Keratinocyte (primary cell): ENCODE measurements at regions not wholly inside any gene's neighbourhood (a gene's known extent, or its start where the extent isn't known, plus 50 kb on each side); places are given as distances from the start of the nearest gene placed in this dataset.

Experiments used
- DNase-seq: peaks from one replicate; pipeline ENCODE4 v3.0.0-alpha.2; 2011; ENCODE audit warnings: low read depth, missing footprints, low spot score
- FAIRE-seq: peaks from 2 replicates; lab custom pipeline; 2011; peaks lifted over from hg19 to GRCh38; lab: Jason Lieb, UNC
- H2AFZ ChIP-seq: 2 replicates; pipeline ENCODE4 v1.6.0; 2012; ENCODE audit warnings: low read length, control low read depth, inconsistent platforms; ENCODE audit not compliant: control insufficient read depth
- H3K27ac ChIP-seq: 2 replicates; pipeline ENCODE4 v1.5.1; 2011; ENCODE audit warnings: low read length; ENCODE audit not compliant: control insufficient read depth, insufficient read depth
- H3K27me3 ChIP-seq: 3 replicates; pipeline ENCODE4 v1.6.0; 2011; ENCODE audit warnings: low read length; ENCODE audit not compliant: control insufficient read depth, insufficient read depth; ENCODE audit errors: extremely low read depth
- H3K36me3 ChIP-seq, 2 experiments: 2 replicates in 1 of 2; 3 replicates in 1 of 2; pipeline ENCODE4 v1.5.1; 2011; ENCODE audit warnings: low read length in 2 of 2, mild to moderate bottlenecking in 1 of 2; ENCODE audit not compliant: control insufficient read depth in 2 of 2, insufficient read depth in 2 of 2; ENCODE audit errors: extremely low read depth in 1 of 2
- H3K4me1 ChIP-seq: 3 replicates; pipeline ENCODE4 v1.5.1; 2011; ENCODE audit warnings: low read length; ENCODE audit not compliant: control insufficient read depth, insufficient read depth; ENCODE audit errors: extremely low read depth
- H3K4me2 ChIP-seq: 3 replicates; pipeline ENCODE4 v1.6.0; 2011; ENCODE audit warnings: low read depth, low read length; ENCODE audit not compliant: control insufficient read depth, insufficient read depth; ENCODE audit errors: extremely low read depth
- H3K4me3 ChIP-seq, 3 experiments: fragments of 200-600 bp in 1 of 3; sonication (generic) in 1 of 3; 2 replicates in 2 of 3; 3 replicates in 1 of 3; pipeline ENCODE4 v1.5.1; 2011 to 2016; ENCODE audit warnings: low read length in 3 of 3, mild to moderate bottlenecking in 3 of 3, control low read depth in 2 of 3, inconsistent platforms in 1 of 3, low read depth in 1 of 3, mixed read lengths in 1 of 3, mixed run types in 1 of 3, moderate library complexity in 1 of 3; ENCODE audit not compliant: control insufficient read depth in 2 of 3, insufficient read depth in 2 of 3; ENCODE audit errors: extremely low read depth in 1 of 3
- H3K79me2 ChIP-seq: 2 replicates; pipeline ENCODE4 v1.6.0; 2012; ENCODE audit warnings: low read length; ENCODE audit not compliant: control insufficient read depth, insufficient read depth
- H3K9ac ChIP-seq: 3 replicates; pipeline ENCODE4 v1.6.0; 2011; ENCODE audit warnings: low read length; ENCODE audit not compliant: control insufficient read depth, insufficient read depth; ENCODE audit errors: extremely low read depth
- H3K9me1 ChIP-seq: 3 replicates; pipeline ENCODE4 v1.6.0; 2011; ENCODE audit warnings: low read length; ENCODE audit not compliant: control insufficient read depth, insufficient read depth; ENCODE audit errors: extremely low read depth
- H3K9me3 ChIP-seq: 2 replicates; pipeline ENCODE4 v1.5.1; 2012; ENCODE audit warnings: low read depth, low read length; ENCODE audit not compliant: control insufficient read depth
- H4K20me1 ChIP-seq: 3 replicates; pipeline ENCODE4 v1.6.0; 2011; ENCODE audit warnings: low read length; ENCODE audit not compliant: control insufficient read depth, insufficient read depth; ENCODE audit errors: extremely low read depth
- CTCF ChIP-seq, 3 experiments: IDR thresholded peaks in 1 of 3; conservative IDR thresholded peaks in 1 of 3; optimal IDR thresholded peaks in 1 of 3; 2 replicates in 2 of 3; 3 replicates in 1 of 3; pipeline versions ENCODE3 to v1.5.1; 2011; ENCODE audit warnings: low read length in 3 of 3, mild to moderate bottlenecking in 3 of 3, moderate library complexity in 2 of 3, control low read depth in 1 of 3, inconsistent platforms in 1 of 3; ENCODE audit not compliant: insufficient read depth in 2 of 3; ENCODE audit errors: extremely low read depth in 1 of 3
- EZH2 ChIP-seq: IDR thresholded peaks from one replicate; pipeline ENCODE4 v1.6.1; 2012; ENCODE audit warnings: inconsistent platforms, mild to moderate bottlenecking, low read length, moderate library complexity
- dilution Hi-C: fragments of 300-500 bp; cut with MboI; formaldehyde crosslinking; loops from one replicate; pipeline ENCODE4 v1.7.0; 2020; ENCODE audit warnings: low sequenced_read_pairs; ENCODE audit not compliant: extremely low pct_ligation_motif_present

GRCh38 chr7:12927635-12928434 lies 240.4 kb downstream of the ARL4A start:
- Histone ChIP-seq H3K9me1 (no peaks in the 10 kb centered on the region), H3K27me3 (no peaks in the 10 kb centered on the region), H3K9me3 (no peaks in the 10 kb centered on the region), H3K27ac (no peak overlapping the region), H3K4me1 (peaks cover 20% of the 10 kb centered on the region), H3K4me2 (no peak overlapping the region), H2AFZ (no peak overlapping the region), H3K79me2 (no peaks in the 10 kb centered on the region), H3K9ac (no peak overlapping the region), H3K4me3 (no peak overlapping the region), H3K36me3 (no peaks in the 10 kb centered on the region), H4K20me1 (no peaks in the 10 kb centered on the region)
- FAIRE-seq (no peak), DNase-seq (no peak)
- dilution Hi-C loops, result no loop called here
- TF ChIP-seq CTCF (optimal IDR thresholded peaks at IDR 0.05 in 1 of 3, IDR thresholded peaks at IDR 0.05 in 1 of 3, conservative IDR thresholded peaks at IDR 0.05 in 1 of 3; ENCODE audit: extremely low read depth in 1 of 3, insufficient read depth in 2 of 3, low read length in 3 of 3), result no peak
- no peak for TF ChIP-seq EZH2

- H3K27ac ChIP-seq, result no peak overlapping the region
- dilution Hi-C loops, result no loop called here
- H3K4me3 ChIP-seq, result no peak overlapping the region
- no peaks in the 10 kb centered on the region for H3K9me1 ChIP-seq
- H3K79me2 ChIP-seq, result no peaks in the 10 kb centered on the region
- H4K20me1 ChIP-seq, result no peaks in the 10 kb centered on the region
- H3K4me1 ChIP-seq, result peaks cover 3% of the 10 kb centered on the region
- no peak for FAIRE-seq
- no peak overlapping the region for H3K4me2 ChIP-seq
- H3K27me3 ChIP-seq, result no peaks in the 10 kb centered on the region
- no peak for TF ChIP-seq EZH2
- TF ChIP-seq CTCF (optimal IDR thresholded peaks at IDR 0.05 in 1 of 3, IDR thresholded peaks at IDR 0.05 in 1 of 3, conservative IDR thresholded peaks at IDR 0.05 in 1 of 3; ENCODE audit: extremely low read depth in 1 of 3, insufficient read depth in 2 of 3, low read length in 3 of 3), result no peak
- no peak overlapping the region for H3K9ac ChIP-seq
- no peak for DNase-seq
- no peaks in the 10 kb centered on the region for H3K9me3 ChIP-seq
- H3K36me3 ChIP-seq, result no peaks in the 10 kb centered on the region
- no peak overlapping the region for H2AFZ ChIP-seq
These were observed 242.2 kb downstream of the ARL4A start for GRCh38 chr7:12929476-12930140.
